ENCODE measurements at regions not wholly inside any gene's neighbourhood (a gene's known extent, or its start where the extent isn't known, plus 50 kb on each side); places are given as distances from the start of the nearest gene placed in this dataset.

- TF ChIP-seq SRF (CRISPR knock-in tag; IDR thresholded peaks at IDR 0.05) (no peak), TAF1 (IDR thresholded peaks at IDR 0.05; ENCODE audit: control insufficient read depth, extremely low read depth, insufficient read depth, low read length, severe bottlenecking) (no peak), PKNOX1 (IDR thresholded peaks at IDR 0.05) (no peak), ZNF589 (CRISPR knock-in tag; IDR thresholded peaks at IDR 0.05; ENCODE audit: low read depth) (no peak), ZNF717 (CRISPR knock-in tag; IDR thresholded peaks at IDR 0.05) (no peak), ZNF436 (CRISPR knock-in tag; IDR thresholded peaks at IDR 0.05) (no peak), ZBTB26 (CRISPR knock-in tag; IDR thresholded peaks at IDR 0.05) (no peak), MEIS2 (IDR thresholded peaks at IDR 0.05; ENCODE audit: partially characterized antibody) (no peak), ZBTB49 (CRISPR knock-in tag; IDR thresholded peaks at IDR 0.05; ENCODE audit: borderline replicate concordance) (no peak), ZNF407 (IDR thresholded peaks at IDR 0.05; ENCODE audit: low read depth) (no peak), ZNF24 (IDR thresholded peaks at IDR 0.05) (no peak), POLR2AphosphoS5 (IDR thresholded peaks at IDR 0.05; ENCODE audit: control insufficient read depth, insufficient read depth, low read depth, low read length) (no peak), U2AF2 (optimal IDR thresholded peaks at IDR 0.05; ENCODE audit: low read depth, low read length) (no peak)
Observed at GRCh38 chr2:7934476-7934875, 747.4 kb upstream of the ID2 start (continued).

All from K562 (cell line).